ENCODE measurements at regions not wholly inside any gene's neighbourhood (a gene's known extent, or its start where the extent isn't known, plus 50 kb on each side); places are given as distances from the start of the nearest gene placed in this dataset.

DNA sequence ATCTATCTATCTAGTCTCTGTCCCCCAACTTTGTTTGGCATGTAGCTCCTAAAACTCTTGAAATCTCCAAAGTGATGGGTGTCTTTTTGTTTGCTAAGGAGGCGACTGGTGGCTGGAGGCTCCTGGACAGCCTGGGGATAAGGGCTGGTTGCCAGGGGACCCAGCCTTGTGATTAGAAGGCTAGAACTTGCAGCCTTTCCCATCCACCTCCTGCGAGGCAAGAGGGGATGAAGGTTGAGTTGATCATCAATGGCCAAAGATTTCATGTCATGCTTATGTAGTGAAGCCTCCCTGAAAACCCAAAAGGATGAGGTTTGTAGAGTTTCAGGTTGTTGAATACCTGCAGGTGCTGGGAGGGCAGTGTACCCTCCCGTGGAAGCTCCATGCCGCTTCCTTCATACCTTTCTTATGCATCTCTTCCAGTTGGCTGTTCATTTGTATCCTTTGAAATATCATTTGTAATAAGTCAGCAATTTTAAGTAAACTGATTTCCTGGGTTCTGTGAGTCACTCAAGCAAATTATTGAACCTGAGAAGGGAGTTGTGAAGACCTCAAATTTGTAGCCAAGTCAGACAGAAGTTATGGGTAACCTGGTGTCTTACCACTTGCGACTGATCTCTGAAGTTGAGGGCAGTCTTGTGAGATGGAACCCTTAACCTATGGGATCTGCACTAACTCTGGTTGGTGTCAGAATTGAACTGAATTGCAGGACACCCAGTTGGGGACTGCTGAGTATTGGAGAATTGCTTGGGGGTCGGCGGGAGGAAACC is 202.4 kb downstream of the SEC14L1 start:
- DNase-seq: no peak

DNA sequence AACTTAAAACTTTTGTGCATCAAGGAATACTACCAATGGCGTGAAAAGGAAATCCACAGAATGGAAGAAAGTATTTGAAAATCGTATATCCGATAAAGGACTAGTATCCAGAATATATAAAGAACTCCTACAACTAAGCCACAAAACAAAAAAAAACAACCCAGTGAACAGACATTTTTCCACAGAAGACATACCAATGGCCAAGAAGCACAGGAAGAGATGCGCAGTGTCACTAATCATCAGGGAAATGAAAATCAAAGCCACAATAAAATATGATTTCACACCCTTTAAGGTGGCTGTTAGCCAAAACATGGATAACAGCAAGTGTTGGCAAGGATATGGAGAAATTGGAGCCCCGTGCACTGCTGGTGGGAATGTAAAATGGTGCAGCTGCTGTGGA is 203.3 kb downstream of the SEC14L1 start:
- no peak for DNase-seq

DNA sequence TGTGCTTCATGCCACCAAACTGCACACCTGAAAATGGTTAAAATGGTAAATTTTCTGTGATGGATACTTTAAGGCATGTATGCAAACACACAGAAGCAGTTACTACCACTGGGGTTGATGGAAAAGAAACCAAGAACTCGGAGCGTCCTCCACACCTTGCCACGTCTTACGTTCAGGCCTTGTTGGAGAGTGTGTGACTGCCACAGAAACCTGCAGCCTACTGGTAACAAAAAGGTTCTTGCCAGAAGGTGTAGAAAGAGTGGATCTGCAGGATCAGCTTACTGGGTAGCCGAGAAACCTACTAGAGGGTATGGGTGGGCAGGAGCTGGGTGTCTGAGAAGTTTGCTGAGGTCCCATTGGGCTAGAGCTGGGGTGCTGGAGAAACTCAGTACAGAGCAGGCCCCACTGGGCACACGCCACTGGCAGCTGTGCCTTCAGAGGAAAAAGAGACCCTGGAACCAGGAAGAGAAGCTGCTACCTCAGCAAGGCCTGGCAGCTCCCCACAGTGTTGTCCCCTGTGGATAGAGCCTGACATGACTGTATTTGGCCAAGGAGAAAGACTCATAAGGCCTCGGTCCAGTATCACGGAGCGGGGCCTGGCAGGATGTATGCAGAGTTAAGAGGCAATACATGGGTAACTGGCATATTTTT is 204.6 kb downstream of the SEC14L1 start:
- no peak for DNase-seq

GRCh38 chr17:77346765-77347164 is 206.0 kb downstream of the SEC14L1 start:
- DNase-seq: no peak

DNA sequence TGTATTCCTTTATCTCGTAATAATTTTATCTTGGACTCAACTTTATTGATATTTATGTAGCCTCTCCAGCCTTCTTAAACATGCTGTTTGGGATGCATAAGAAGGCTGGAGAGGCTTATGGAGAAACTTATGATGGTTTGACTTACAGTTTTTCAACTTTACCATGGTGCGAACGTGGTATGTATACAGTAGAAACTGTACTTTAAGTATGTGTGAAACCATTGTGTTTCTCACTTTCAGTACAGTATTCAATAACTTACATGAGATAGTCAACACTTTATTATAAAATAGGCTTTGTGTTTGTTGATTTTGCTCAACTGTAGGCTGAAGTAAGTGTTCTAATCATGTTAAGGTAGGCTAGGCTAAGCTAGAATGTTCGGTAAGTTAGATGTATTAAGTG is 206.8 kb downstream of the SEC14L1 start:
- DNase-seq: no peak

DNA sequence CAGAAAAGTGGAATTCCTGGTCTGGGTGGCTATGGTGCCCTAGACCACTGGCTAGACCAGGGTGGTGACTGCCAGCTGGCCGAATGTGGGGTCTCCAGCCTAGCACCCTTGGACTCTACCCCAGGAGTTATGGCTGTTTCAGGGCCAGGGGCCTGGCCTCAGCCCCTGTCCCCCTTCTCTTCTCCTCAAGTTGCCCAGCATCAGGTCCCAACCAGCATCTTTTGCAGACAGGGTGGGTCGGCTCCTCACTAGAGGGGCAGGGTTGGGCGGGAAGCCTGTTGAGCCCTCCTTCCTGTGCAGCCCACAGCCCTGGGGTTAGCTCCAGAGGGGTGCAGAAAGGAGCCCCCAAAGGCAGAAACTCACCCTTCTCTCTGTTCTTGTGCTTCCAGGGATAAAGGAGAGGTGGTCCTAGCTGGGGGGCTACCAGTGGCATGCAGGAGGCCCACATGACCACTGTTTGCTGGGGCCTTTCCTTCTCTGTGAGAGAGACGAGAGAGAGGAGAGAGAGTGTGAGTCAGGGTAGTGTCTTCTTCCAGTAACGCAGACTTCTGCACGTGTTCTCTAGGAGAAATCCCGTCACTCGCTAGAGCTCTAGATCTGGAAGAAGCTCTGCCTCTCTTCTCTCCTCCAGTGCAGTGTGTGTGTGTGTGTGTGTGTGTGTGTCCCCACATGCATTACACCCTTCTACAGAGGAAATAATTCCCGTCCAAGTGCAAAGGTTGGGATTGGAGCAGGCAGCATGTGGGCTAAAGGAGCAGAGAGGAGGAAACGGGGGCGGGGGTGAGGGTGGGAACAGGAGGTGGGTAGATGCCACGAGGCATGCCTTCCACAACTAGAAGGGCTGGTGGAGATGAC is 209.4 kb downstream of the SEC14L1 start:
- no peak for DNase-seq

GRCh38 chr17:77352441-77352840 is 211.7 kb downstream of the SEC14L1 start:
- no peak for DNase-seq

DNA sequence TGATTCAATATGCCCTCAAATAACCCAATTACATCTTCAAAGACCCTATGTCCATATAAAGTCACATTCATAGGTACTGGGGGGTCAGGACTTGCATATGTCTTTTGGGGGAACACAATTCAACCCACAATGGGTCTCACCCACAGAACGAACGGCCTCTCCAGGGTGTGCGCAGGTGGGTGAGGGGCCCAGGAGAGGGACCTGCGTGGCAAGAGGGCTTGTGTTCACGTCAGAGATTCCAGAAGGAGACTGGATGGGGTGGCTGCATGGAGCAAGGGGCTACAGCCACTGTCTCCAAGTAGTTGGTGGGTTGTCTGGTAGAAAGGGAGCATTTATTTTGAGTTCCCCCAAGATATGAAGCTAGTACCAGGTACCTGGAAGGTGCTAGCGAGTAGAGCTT is 212.2 kb downstream of the SEC14L1 start:
- no peak for DNase-seq

DNA sequence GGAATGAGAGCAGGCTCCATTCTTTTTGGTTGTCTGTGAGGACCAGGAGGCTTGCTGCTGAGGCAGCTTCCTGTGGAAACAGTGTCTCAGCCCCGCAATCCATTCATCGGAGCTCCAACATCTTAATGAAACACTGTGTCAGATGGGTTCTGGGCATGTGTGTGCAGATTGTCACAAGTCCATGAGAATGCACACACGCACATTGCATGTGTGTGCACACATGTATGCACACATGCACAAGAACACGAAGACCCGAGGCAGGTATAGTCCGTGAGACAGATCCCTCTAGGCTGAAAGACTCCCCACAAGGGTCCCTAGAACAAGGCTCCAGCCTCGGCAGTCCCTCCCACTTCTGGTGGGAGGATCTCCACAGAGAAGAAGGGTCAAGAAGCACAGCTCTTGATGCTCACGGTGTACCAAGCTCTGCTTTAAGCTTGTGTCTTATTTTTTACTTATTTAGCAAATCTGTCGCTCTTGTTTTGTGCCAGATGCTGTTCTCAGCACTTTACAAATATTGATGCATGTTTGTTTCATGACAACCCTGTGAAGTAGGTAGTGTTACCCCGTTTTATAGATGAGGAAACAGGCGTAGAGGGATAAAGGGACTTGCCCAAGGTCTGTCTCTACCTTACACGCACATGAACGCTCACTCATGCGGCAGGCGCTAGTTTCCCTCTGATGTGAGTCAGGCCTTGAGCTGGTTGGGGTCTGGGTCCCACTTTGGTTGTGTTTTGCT is 213.1 kb downstream of the SEC14L1 start:
- DNase-seq: no peak

DNA sequence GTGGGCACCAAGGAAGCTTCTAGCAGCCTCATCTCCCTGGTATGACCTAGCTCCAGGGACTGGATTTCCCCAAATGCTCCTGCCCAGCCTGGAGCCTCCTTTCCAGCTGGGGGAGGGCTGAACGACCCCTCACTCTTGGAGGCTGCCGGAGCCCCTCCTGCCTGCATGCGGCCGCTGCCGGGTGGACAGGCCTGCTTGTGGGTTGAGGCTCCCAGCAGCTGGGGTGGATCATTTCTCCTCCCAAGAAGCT is 213.6 kb downstream of the SEC14L1 start:
- DNase-seq: no peak

DNA sequence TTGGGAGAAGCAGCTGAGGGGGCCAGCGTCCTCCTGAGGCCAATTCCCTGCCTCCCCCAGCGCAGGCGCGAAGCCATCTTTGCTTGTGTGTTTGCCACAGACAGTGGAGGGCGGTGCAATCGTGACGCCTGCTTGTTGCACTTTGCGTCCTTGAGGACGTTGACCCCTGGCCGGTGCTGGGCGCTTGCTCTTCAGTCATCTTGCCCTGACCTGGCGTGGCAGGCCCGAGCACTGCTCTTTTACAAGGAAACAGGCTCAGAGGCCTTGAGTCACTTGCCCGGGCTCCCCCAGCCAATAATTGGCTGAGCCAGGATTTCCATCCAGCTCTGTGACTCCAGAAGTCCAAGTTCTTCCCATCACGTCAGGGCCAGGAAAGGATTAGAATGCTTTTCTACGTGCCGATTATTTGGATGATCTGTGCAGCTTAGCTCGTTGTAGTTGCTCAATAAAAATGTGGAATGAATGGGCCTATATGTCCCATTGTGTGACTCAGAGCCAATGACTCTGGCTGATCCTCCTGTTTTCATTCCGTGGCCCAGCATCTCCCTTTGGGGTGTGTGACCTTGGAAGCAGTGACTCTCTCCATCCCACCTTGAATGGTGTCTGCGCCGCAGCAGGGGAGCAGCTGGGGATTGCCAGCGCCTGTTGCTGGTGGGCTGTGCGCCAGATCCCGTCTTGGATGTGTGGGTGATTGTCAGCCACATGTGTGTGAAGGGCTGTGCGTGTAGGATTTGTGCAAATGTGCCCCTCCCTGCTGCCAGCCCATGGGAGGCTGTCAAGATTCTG is 214.1 kb downstream of the SEC14L1 start:
- DNase-seq: no peak

DNA sequence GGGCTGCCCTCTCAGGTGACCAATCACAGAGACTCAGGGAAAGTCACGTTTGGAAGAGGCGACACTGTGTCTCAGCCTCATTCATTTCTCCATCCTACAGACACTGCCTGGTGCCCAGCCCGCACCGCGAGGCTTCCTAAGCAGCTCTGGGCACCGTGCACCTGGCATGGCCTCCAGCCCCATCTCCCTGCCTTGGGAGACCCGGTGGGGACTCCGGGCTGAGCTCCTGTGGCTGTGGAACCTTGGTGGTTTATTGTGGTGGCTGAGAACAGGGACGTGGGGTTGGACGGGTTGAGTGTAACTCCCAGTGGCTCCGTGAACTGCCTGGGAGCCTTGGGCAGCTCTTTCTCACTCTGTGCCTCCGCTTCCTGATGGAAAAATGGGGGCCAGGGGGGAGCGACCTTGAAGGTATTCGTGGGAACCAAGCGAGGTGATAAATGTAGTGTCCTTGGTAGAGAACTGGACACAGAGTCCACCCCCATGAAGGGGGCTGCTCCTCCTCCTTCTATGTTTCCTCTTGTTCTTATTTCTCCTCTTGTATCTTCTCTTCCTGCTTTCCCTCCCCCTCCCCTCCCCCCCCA is 215.4 kb downstream of the SEC14L1 start:
- DNase-seq: no peak

- DNase-seq: no peak
These were observed 216.0 kb downstream of the SEC14L1 start for GRCh38 chr17:77356690-77357201.

DNA sequence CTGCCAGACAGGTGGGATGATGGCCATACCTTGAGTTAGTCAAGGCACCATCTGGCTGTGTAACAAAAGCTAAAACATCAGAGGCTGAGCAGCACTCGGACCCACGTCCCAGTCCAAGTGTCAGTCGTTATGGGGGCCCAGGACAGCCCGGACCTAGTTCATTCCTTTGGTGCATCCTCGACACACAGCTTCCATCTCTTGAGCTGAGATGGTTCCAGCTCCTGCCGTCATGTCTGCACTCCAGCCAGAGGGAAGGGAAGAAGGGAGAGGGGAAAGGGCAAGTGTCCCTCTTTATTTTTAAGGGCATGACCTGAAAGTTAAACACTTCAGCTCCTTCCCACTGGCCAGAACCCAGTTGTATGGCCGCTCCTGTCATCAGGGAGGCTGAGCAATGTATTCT is 218.0 kb downstream of the SEC14L1 start:
- DNase-seq: no peak

DNA sequence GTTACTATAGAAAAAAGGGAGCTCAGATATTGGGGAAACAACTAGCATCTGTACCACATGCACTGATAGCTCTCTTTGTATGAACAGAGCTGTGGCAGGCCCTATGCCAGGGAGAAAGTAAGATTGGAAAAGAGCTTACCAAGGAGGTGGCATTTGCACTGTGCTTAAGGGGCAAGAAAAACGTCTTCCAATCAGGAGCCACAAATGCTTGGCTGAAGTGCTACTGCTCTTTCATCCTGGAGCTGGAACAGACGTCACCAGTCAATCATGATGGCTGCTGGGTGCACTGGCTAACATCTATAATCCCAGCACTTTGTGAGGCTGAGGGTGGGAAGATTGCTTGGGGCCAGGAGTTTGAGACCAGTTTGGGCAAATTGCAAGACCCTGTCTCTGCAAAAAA is 218.5 kb downstream of the SEC14L1 start:
- no peak for DNase-seq

- no peak for DNase-seq
These were observed 221.3 kb downstream of the SEC14L1 start for GRCh38 chr17:77361986-77362620.

- no peak for DNase-seq
These were observed 223.1 kb downstream of the SEC14L1 start for GRCh38 chr17:77363821-77364361.

DNA sequence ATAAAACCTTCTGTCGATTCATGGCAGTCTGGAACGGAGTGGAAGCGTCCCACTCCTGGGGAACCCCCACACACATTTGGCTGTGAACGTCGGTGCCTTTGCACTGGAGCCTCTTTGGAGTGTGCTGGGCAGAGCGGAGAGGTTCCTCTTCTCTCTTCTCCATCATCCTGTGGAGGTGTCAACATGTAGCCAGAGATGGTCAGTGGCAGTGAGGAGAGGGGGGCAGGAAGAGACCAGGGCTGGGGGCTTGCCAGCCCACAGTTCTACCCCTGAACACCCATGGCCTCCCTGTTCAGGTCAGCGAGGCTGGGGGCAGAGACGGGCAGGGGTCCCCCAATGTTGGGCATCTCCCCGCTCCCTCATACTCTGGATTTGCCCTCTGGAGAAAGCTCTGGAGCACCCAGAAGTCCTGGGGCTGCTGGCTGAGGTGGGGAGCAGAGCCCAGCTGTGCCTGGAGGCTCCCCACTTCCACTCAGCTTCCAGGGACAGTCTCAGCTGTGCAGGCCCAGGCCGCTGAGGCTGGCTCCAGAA is 223.7 kb downstream of the SEC14L1 start:
- DNase-seq: no peak

GRCh38 chr17:77364941-77365583 is 224.3 kb downstream of the SEC14L1 start:
- no peak for DNase-seq

DNA sequence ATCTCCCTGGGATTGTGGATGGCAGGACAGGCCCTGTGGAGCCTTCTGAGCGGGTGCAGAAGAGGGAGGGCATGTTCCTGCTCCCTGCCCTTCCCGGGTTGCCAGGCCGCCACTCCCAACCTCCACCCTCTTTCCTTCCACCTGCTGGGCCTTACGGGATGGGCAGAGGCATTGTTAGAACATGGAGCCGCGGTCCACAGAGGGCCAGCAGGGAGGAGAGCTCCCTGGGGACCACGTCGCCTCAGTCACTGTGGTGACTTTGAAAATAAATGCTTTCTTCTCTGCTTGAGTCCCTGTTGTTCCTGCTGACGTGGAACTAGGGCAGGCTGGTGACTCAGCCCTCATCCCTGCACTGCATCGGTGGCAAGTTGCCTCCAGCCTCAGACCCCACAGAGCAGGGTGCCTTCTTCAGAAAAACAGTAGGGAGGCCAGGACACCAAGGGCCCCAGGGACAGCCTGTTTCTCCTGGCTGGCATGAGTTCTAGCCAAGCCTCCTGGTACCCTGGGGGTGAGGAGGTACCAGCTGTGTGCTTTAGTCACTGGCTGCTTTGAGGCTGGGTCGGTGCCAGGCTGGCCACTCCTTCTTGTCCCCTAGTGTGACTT is 224.9 kb downstream of the SEC14L1 start:
- DNase-seq: no peak

Measured in CD4-positive, alpha-beta T cell treated with Interleukin-1 beta for 1 hour (primary cell).